KOPT-K1 (cell line): ENCODE measurements at regions not wholly inside any gene's neighbourhood (a gene's known extent, or its start where the extent isn't known, plus 50 kb on each side); places are given as distances from the start of the nearest gene placed in this dataset.

Source experiments
- H3K27ac ChIP-seq: fragments of 200-600 bp; sonication (generic); 2 replicates; pipeline ENCODE4 v1.5.1; 2016; ENCODE audit warnings: antibody characterized with exemption, mild to moderate bottlenecking, low read depth, low read length; ENCODE audit not compliant: poor library complexity, severe bottlenecking
- H3K36me3 ChIP-seq: fragments of 200-600 bp; sonication (generic); 2 replicates; pipeline ENCODE4 v1.5.1; 2017; ENCODE audit warnings: antibody characterized with exemption, mild to moderate bottlenecking, low read length, moderate library complexity; ENCODE audit not compliant: insufficient read depth
- H3K9me3 ChIP-seq: fragments of 200-600 bp; sonication (generic); 2 replicates; pipeline ENCODE4 v1.5.1; 2017; ENCODE audit warnings: antibody characterized with exemption, low read length, mild to moderate bottlenecking; ENCODE audit not compliant: insufficient read depth, poor library complexity, severe bottlenecking

GRCh38 chr20:24385547-24385946 lies 83.9 kb upstream of the SYNDIG1 start:
- H3K27ac ChIP-seq: no peak overlapping the region
- no peaks in the 10 kb centered on the region for H3K36me3 ChIP-seq
- no peaks in the 10 kb centered on the region for H3K9me3 ChIP-seq

- H3K27ac ChIP-seq: no peak overlapping the region
- H3K36me3 ChIP-seq: no peaks in the 10 kb centered on the region
- no peaks in the 10 kb centered on the region for H3K9me3 ChIP-seq
These were observed 84.6 kb upstream of the SYNDIG1 start for GRCh38 chr20:24384865-24385264.

DNA sequence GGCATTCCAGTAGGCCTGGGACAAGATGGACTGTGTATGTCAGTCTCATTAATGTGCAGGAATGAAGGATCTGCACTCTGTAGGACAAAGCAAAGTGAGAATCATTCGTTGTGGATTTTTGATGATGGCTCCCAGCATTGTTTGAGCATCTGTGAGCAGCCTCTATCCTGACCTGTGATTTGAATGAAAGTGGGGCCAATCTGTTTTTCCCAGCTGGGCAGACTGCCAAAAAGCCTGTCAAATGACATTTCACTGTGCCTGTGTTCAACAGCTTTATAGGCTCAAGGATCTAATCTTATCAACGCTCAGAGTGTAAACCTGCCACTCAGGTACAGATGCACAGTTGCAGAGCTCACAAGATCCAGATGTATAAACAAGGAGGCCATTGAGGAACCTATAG lies 86.7 kb upstream of the SYNDIG1 start:
- Histone ChIP-seq H3K27ac (no peak overlapping the region), H3K9me3 (no peaks in the 10 kb centered on the region), H3K36me3 (no peaks in the 10 kb centered on the region)

- Histone ChIP-seq H3K36me3 (no peaks in the 10 kb centered on the region), H3K27ac (no peak overlapping the region), H3K9me3 (no peaks in the 10 kb centered on the region)
These were observed 87.1 kb upstream of the SYNDIG1 start for GRCh38 chr20:24382331-24382730.

GRCh38 chr20:24381886-24382285 lies 87.5 kb upstream of the SYNDIG1 start:
- Histone ChIP-seq H3K27ac (no peak overlapping the region), H3K9me3 (no peaks in the 10 kb centered on the region), H3K36me3 (no peaks in the 10 kb centered on the region)

- H3K36me3 ChIP-seq: no peaks in the 10 kb centered on the region
- no peak overlapping the region for H3K27ac ChIP-seq
- no peaks in the 10 kb centered on the region for H3K9me3 ChIP-seq
These were observed 89.9 kb upstream of the SYNDIG1 start for GRCh38 chr20:24379484-24379927.

DNA sequence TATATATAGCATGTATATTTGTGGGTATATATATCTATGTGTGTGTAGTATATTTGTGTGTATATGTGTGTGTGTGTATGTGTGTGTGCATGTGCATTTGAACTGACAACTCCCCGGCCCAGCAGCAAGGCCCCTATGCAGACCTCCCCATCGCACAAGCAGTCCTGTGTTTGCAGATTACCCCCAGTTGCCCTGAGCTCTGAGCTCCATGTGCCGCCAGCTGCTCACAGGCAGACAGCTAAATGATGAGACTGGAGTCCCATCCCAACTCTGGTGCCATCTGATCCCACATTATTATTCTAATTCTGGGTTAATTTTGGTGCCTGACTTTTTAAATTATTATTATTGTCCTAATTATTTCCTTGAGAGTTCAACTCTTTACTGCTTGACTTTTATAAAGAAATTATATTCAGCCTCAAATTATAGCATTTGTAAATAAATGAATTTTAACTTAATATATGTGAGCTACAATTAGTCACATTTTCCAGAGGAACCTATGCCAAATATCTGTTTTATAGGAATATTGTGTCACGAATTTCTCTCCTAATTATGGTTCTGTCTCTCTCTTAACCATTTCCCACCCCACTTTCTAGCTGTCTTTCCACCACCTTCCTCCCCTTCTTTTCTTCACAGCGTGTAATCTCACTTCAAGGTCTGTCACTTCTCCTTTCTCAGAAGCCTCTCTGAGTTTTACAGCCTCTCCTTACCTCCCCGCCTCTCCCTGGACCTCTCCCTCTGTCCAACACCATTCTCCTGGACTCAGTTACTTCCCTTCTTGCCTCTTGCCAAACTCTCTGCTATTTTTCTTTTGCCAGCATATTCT lies 90.6 kb upstream of the SYNDIG1 start:
- no peaks in the 10 kb centered on the region for H3K36me3 ChIP-seq
- no peaks in the 10 kb centered on the region for H3K9me3 ChIP-seq
- H3K27ac ChIP-seq: no peak overlapping the region

DNA sequence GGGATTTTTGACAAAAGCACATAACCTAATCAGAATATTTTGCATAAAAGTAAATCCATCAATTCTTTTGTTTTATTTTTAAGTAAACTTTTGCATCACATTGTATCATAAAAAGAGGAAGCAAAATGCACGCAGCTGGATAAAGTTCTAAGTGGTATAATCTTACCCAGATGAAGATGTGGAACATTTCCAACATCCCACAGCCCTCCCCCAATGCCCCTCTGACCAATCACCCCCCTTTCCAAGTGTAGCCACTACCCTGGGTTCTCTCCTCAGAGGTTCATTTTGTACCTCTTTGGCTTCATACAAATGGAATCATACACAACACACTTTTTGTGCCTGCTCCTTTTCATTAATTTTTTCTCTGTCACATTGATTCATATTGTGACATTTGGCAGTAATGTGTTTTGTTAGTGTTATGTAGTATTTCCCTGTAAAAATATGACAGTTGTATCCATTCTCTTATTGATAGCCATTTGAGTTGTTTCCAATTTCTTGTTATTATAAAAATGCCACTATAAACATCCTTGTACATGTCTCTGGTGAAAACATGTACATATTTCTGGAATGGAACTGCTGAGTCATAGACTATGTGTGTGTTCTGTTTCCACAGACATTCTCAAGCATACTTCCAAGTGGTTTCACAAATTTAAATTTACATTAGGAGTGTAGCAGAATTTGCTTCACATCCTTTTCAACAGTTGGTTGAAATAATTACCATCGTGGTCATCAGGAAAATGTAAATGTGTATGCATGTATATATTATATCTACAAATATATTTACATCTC lies 92.9 kb upstream of the SYNDIG1 start:
- H3K36me3 ChIP-seq: no peaks in the 10 kb centered on the region
- H3K9me3 ChIP-seq: no peaks in the 10 kb centered on the region
- no peak overlapping the region for H3K27ac ChIP-seq

GRCh38 chr20:24373372-24373771 lies 96.1 kb upstream of the SYNDIG1 start:
- Histone ChIP-seq H3K9me3 (no peaks in the 10 kb centered on the region), H3K27ac (no peak overlapping the region)

GRCh38 chr20:24370911-24371695 lies 98.3 kb upstream of the SYNDIG1 start:
- H3K36me3 ChIP-seq: no peaks in the 10 kb centered on the region
- H3K27ac ChIP-seq: no peak overlapping the region
- no peaks in the 10 kb centered on the region for H3K9me3 ChIP-seq

More at GRCh38 chr20:24373372-24373771, 96.1 kb upstream of the SYNDIG1 start:
- no peaks in the 10 kb centered on the region for H3K36me3 ChIP-seq

GRCh38 chr20:24370249-24370648 lies 99.2 kb upstream of the SYNDIG1 start:
- no peaks in the 10 kb centered on the region for H3K9me3 ChIP-seq
- H3K27ac ChIP-seq: no peak overlapping the region
- H3K36me3 ChIP-seq: no peaks in the 10 kb centered on the region

- Histone ChIP-seq H3K9me3 (no peaks in the 10 kb centered on the region), H3K36me3 (no peaks in the 10 kb centered on the region), H3K27ac (no peak overlapping the region)
These were observed 101.2 kb upstream of the SYNDIG1 start for GRCh38 chr20:24368253-24368652.

- Histone ChIP-seq H3K36me3 (no peaks in the 10 kb centered on the region), H3K9me3 (peaks cover 16% of the 10 kb centered on the region), H3K27ac (no peak overlapping the region)
These were observed 103.0 kb upstream of the SYNDIG1 start for GRCh38 chr20:24366336-24367004.

DNA sequence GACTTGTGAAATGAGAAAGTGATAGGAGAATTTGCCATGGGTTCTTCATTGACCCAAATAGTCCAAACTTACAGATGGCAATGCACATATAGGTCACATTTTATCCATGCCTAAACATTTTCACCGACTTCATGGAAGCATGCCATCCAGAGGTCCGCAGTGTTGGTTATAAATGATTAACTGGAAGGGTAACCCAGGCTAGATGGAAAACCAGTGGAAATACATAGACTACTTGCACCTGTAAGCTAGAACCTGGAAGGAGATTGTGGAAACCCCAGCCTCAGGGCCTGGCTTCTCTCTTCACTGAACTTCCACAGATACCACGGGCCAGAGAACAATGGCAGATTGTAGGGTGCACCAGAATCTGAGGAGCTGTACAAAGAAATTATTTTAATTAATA lies 103.8 kb upstream of the SYNDIG1 start:
- H3K36me3 ChIP-seq: no peaks in the 10 kb centered on the region
- H3K27ac ChIP-seq: no peak overlapping the region
- peaks cover 21% of the 10 kb centered on the region for H3K9me3 ChIP-seq
